ENCODE measurements at regions not wholly inside any gene's neighbourhood (a gene's known extent, or its start where the extent isn't known, plus 50 kb on each side); places are given as distances from the start of the nearest gene placed in this dataset.
A peak's percentile ranks its signal among the peaks of the same experiment; 100 is the strongest.

- Histone ChIP-seq H3K4me2 (ENCODE audit: low read depth, low read length) (no peak overlapping the region), H3K9me1 (ENCODE audit: insufficient read depth, low read length) (0 out of 2 replicates have a peak, but pooled peaks cover 2% of the 10 kb centered on the region), H3K4ac (ENCODE audit: low read depth, low read length) (no peak overlapping the region), H3K4me1 (ENCODE audit: control insufficient read depth, insufficient read depth, low read length) (peaks cover 5% of the 10 kb centered on the region; the same call in 1 of the 2 replicates), H3K79me1 (ENCODE audit: low read depth in 1 of 2, low read length in 2 of 2) (no peaks in the 10 kb centered on the region), H2AK5ac (ENCODE audit: low read depth, low read length) (no peak overlapping the region), H4K5ac (ENCODE audit: low read depth, low read length) (no peak overlapping the region), H2AK9ac (replicated peaks; ENCODE audit: low read depth, low read length, poor library complexity) (no peak overlapping the region), H3K56ac (ENCODE audit: extremely low read depth, insufficient read depth, low read length) (no peak overlapping the region), H2BK15ac (ENCODE audit: low read depth, low read length) (no peak overlapping the region), H3K14ac (replicated peaks; ENCODE audit: low read depth, low read length) (no peak overlapping the region), H4K8ac (ENCODE audit: low read depth in 2 of 2, low read length in 2 of 2) (no peak overlapping the region), H3K36me3 (ENCODE audit: control insufficient read depth, insufficient read depth, low read length) (no peaks in the 10 kb centered on the region), H2BK5ac (ENCODE audit: low read depth, low read length, poor library complexity, severe bottlenecking) (no peak overlapping the region), H3K23ac (ENCODE audit: low read depth, low read length) (no peak overlapping the region), H2AFZ (replicated peaks; ENCODE audit: low read length, poor library complexity) (no peak overlapping the region), H3K4me3 (ENCODE audit: insufficient read depth, low read depth, low read length) (no peak overlapping the region), H3K27ac (ENCODE audit: insufficient read depth, low read length) (no peak overlapping the region), H3K9me3 (ENCODE audit: control insufficient read depth, insufficient read depth, low read length) (peaks cover 7% of the 10 kb centered on the region), H3K18ac (ENCODE audit: low read depth, low read length) (peak overlapping the region; percentile 20; the same call in 1 of the 2 replicates), H2BK20ac (ENCODE audit: low read depth, low read length) (no peak overlapping the region; the same call in 1 of the 2 replicates), H3K27me3 (ENCODE audit: control insufficient read depth, insufficient read depth, low read length) (no peaks in the 10 kb centered on the region), H2BK120ac (ENCODE audit: low read depth, low read length) (no peak overlapping the region), H4K20me1 (ENCODE audit: insufficient read depth, low read length) (no peaks in the 10 kb centered on the region), H3K9ac (ENCODE audit: low read depth, low read length) (no peak overlapping the region), H4K91ac (ENCODE audit: insufficient read depth, low read depth, low read length) (no peak overlapping the region)
- dilution Hi-C loops (cut with HindIII; ENCODE audit: low sequenced_read_pairs, unreplicated experiment) (no loop called here), intact Hi-C loops (cut with micrococcal nuclease) (no loop called here), in situ Hi-C loops (cut with MboI; ENCODE audit: low sequenced_read_pairs) (no loop called here)
- DNase-seq: peak; percentile 58
- ATAC-seq (ENCODE audit: low read depth): peak; percentile 40
- CTCF ChIA-PET: no interaction called here
- no peak for TF ChIP-seq SMC3 (IDR thresholded peaks at IDR 0.05; ENCODE audit: low read depth, low read length)
- POLR2A ChIA-PET (ENCODE audit: unreplicated experiment): no interaction called here
- WGBS, 2 experiments (ENCODE audit: extremely low coverage in 2 of 2, insufficient read length in 1 of 2): no CpG with 5 or more reads among the region's 1 CpG
- no TSS peak for BruUV-seq (replicated peaks)
Observed at GRCh38 chr5:17340819-17341218, 123.4 kb downstream of the BASP1 start.

All from IMR-90 (cell line).